ENCODE measurements at regions not wholly inside any gene's neighbourhood (a gene's known extent, or its start where the extent isn't known, plus 50 kb on each side); places are given as distances from the start of the nearest gene placed in this dataset.
"Not testable (repeated sequence)": the region's sequence is repeated elsewhere in the genome, so short reads cannot be mapped to it uniquely, and the experiment has no call there.

GRCh38 chr11:134953417-134953970 is 541.5 kb upstream of the B3GAT1 start:
- peaks cover 11% of the 10 kb centered on the region for H3K27me3 Mint-ChIP-seq
- not testable (repeated sequence) for H3K27ac Mint-ChIP-seq

GRCh38 chr11:134951305-134951700 is 539.3 kb upstream of the B3GAT1 start:
- H3K9me3 Mint-ChIP-seq: no peaks in the 10 kb centered on the region
- DNase-seq: no peak

More at GRCh38 chr11:134953417-134953970, 541.5 kb upstream of the B3GAT1 start:
- not testable (repeated sequence) for H3K4me1 Mint-ChIP-seq; H3K9me3 Mint-ChIP-seq; DNase-seq; H3K4me3 Mint-ChIP-seq; ATAC-seq; H3K36me3 Mint-ChIP-seq (ENCODE audit: low read depth)

GRCh38 chr11:134950692-134951304 is 538.8 kb upstream of the B3GAT1 start:
- Mint-ChIP-seq H3K36me3 (ENCODE audit: low read depth) (no peaks in the 10 kb centered on the region), H3K4me1 (no peaks in the 10 kb centered on the region), H3K4me3 (no peak overlapping the region), H3K27me3 (peaks cover 13% of the 10 kb centered on the region), H3K9me3 (no peaks in the 10 kb centered on the region), H3K27ac (no peak overlapping the region)
- ATAC-seq (no peak), DNase-seq (no peak)

More at GRCh38 chr11:134951305-134951700, 539.3 kb upstream of the B3GAT1 start:
- ATAC-seq: no peak
- Mint-ChIP-seq H3K27me3 (peaks cover 12% of the 10 kb centered on the region), H3K36me3 (ENCODE audit: low read depth) (no peaks in the 10 kb centered on the region), H3K27ac (no peak overlapping the region), H3K4me1 (no peaks in the 10 kb centered on the region), H3K4me3 (no peak overlapping the region)

GRCh38 chr11:134949121-134950090 is 537.4 kb upstream of the B3GAT1 start:
- Mint-ChIP-seq H3K4me3 (no peak overlapping the region), H3K27ac (no peak overlapping the region), H3K36me3 (ENCODE audit: low read depth) (no peaks in the 10 kb centered on the region), H3K4me1 (no peaks in the 10 kb centered on the region), H3K27me3 (peaks cover 8% of the 10 kb centered on the region), H3K9me3 (no peaks in the 10 kb centered on the region)
- DNase-seq (no peak), ATAC-seq (no peak)

DNA sequence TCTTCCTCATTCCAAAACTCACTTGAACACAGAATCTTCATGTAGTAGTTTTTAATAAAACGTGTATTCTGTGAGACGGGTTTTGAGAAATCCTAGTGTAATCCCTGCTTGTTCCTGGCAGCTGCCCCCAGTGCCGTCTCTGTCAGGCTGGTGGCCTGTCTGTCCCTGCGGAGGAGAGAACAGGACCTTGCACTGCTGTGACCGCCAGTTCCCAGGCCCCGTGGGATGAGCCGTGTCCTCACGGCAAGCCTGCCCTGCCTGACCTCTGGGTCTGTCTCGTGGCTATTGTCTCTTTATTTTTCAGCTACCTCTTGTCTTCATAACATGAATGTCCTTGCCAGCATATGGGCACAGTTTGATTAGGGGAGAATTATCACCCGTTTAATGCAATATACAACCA is 535.5 kb upstream of the B3GAT1 start:
- Mint-ChIP-seq H3K27me3 (peaks cover 7% of the 10 kb centered on the region), H3K36me3 (ENCODE audit: low read depth) (no peaks in the 10 kb centered on the region), H3K4me3 (no peak overlapping the region), H3K4me1 (no peaks in the 10 kb centered on the region), H3K27ac (no peak overlapping the region), H3K9me3 (no peaks in the 10 kb centered on the region)
- no peak for DNase-seq
- ATAC-seq: no peak

- Mint-ChIP-seq H3K36me3 (ENCODE audit: low read depth) (no peaks in the 10 kb centered on the region), H3K27ac (no peak overlapping the region), H3K4me3 (no peak overlapping the region)
Measured at GRCh38 chr11:134945993-134946392, 534.0 kb upstream of the B3GAT1 start.

GRCh38 chr11:134944986-134945385 is 532.9 kb upstream of the B3GAT1 start:
- no peaks in the 10 kb centered on the region for H3K9me3 Mint-ChIP-seq
- H3K27ac Mint-ChIP-seq: no peak overlapping the region
- H3K36me3 Mint-ChIP-seq (ENCODE audit: low read depth): no peaks in the 10 kb centered on the region
- H3K4me3 Mint-ChIP-seq: no peak overlapping the region
- H3K27me3 Mint-ChIP-seq: peaks cover 7% of the 10 kb centered on the region
- H3K4me1 Mint-ChIP-seq: no peaks in the 10 kb centered on the region
- DNase-seq (no peak), ATAC-seq (no peak)

More at GRCh38 chr11:134945993-134946392, 534.0 kb upstream of the B3GAT1 start:
- DNase-seq (no peak), ATAC-seq (no peak)
- no peaks in the 10 kb centered on the region for H3K9me3 Mint-ChIP-seq
- H3K27me3 Mint-ChIP-seq: peaks cover 7% of the 10 kb centered on the region
- no peaks in the 10 kb centered on the region for H3K4me1 Mint-ChIP-seq

DNA sequence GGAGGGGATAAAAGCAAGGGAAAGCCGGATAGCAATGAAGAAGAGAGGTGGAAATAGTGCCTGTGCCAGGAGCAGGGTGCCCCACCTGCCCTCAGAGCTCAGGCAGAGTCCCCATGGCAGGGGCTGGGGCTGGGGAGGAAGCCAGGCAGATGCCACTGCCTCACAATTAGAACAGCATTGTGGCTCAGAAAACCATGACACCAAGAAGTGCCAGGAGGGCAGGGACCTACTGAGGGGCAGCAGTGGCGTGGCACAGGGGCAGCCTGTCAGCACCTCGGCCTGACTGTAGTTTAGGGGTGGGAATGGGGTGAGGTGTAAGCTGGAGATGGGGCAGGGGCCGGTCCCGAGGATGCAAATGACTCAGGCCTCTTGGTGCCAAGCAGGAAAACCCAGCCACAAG is 532.1 kb upstream of the B3GAT1 start:
- Mint-ChIP-seq H3K4me1 (no peaks in the 10 kb centered on the region), H3K27me3 (peaks cover 7% of the 10 kb centered on the region), H3K4me3 (no peak overlapping the region), H3K27ac (no peak overlapping the region), H3K9me3 (no peaks in the 10 kb centered on the region), H3K36me3 (ENCODE audit: low read depth) (no peaks in the 10 kb centered on the region)
- DNase-seq (no peak), ATAC-seq (no peak)

- Mint-ChIP-seq H3K27ac (no peak overlapping the region), H3K9me3 (no peaks in the 10 kb centered on the region), H3K27me3 (peaks cover 5% of the 10 kb centered on the region), H3K4me3 (no peak overlapping the region), H3K4me1 (no peaks in the 10 kb centered on the region), H3K36me3 (ENCODE audit: low read depth) (no peaks in the 10 kb centered on the region)
- ATAC-seq (no peak), DNase-seq (no peak)
Measured at GRCh38 chr11:134943544-134943943, 531.5 kb upstream of the B3GAT1 start.

DNA sequence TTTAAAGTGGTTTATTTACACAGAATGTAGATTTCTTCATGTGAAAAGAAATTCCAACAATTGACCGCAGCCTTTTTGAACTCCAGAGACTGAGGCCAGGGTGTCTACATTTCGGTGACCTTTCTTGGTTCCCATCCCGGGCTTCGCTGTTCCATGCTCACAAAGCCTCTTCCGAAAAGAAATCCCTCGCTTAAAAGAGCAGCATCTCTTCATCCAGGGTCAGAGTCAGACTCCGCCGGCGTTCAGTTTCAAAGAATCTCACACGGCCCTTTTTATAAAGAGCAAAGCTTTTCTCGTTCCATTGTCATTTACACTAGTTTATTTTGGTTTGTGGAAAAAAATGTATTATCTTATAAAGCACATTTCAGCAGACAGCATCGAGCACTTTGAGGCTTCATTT is 530.6 kb upstream of the B3GAT1 start:
- Mint-ChIP-seq H3K27ac (no peak overlapping the region), H3K4me3 (no peak overlapping the region), H3K4me1 (no peaks in the 10 kb centered on the region), H3K27me3 (peaks cover 3% of the 10 kb centered on the region), H3K9me3 (no peaks in the 10 kb centered on the region), H3K36me3 (ENCODE audit: low read depth) (no peaks in the 10 kb centered on the region)
- DNase-seq (no peak), ATAC-seq (no peak)

DNA sequence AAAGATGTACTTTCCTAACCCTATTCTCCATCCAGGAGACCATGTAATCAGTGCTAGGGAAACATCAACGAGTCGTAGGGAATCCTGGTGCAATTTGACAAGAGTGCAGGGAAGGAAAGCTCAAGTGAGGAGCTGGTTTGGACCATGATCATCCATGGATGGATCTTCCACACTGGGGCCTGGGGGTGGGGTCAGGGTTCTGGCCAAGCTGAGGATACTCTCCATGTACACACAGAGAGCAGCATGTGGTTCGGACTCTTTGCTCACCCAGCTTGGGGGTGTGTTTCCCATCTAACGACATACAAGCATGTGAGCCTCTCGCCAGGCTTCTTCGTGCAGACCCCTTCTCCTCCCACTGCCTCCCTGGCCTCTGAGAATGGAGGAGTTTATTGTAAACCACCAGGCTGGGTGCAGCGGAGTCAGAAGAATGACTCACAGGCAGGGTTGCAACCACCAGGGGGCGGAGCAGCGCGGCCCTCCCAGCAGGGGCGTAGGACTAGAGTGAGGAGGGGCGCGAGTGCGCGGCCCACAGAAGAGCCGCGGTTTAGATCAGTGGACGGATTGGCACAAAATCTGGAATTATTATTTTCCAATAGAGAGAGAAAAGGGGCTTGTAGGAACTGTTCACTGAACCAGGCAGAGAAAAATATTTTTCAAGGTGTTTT is 530.0 kb upstream of the B3GAT1 start:
- H3K4me3 Mint-ChIP-seq; H3K27me3 Mint-ChIP-seq; ATAC-seq; DNase-seq; H3K36me3 Mint-ChIP-seq (ENCODE audit: low read depth); H3K9me3 Mint-ChIP-seq; H3K27ac Mint-ChIP-seq; H3K4me1 Mint-ChIP-seq: not testable (repeated sequence)

DNA sequence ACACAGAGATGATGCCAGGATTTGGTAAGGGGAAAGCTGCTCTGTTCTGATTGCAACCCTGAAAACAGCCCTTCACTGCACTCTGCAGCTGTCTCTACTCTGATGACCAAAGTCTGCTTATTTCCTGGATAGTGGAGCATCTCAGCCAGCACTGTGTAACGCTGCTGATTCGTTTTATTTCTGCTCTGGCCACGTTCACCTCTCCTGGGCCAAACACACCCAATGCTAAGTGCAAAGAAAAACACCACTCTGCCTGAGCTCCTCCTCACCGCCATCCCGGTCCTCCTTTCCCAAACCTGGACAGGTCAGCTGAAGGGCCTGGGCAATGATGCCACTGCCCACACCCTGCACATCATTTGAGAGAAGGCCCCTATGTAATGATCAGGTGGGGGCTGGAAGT is 529.3 kb upstream of the B3GAT1 start:
- Mint-ChIP-seq H3K9me3 (no peaks in the 10 kb centered on the region), H3K36me3 (ENCODE audit: low read depth) (no peaks in the 10 kb centered on the region), H3K4me3 (no peak overlapping the region), H3K4me1 (no peaks in the 10 kb centered on the region), H3K27ac (no peak overlapping the region), H3K27me3 (peaks cover 3% of the 10 kb centered on the region)
- no peak for DNase-seq
- ATAC-seq: no peak

GRCh38 chr11:134940441-134941126 is 528.5 kb upstream of the B3GAT1 start:
- H3K4me3 Mint-ChIP-seq: no peak overlapping the region
- H3K9me3 Mint-ChIP-seq: no peaks in the 10 kb centered on the region
- H3K27me3 Mint-ChIP-seq: peaks cover 2% of the 10 kb centered on the region
- DNase-seq (no peak), ATAC-seq (no peak)
- H3K36me3 Mint-ChIP-seq (ENCODE audit: low read depth): no peaks in the 10 kb centered on the region
- no peak overlapping the region for H3K27ac Mint-ChIP-seq
- no peaks in the 10 kb centered on the region for H3K4me1 Mint-ChIP-seq

DNA sequence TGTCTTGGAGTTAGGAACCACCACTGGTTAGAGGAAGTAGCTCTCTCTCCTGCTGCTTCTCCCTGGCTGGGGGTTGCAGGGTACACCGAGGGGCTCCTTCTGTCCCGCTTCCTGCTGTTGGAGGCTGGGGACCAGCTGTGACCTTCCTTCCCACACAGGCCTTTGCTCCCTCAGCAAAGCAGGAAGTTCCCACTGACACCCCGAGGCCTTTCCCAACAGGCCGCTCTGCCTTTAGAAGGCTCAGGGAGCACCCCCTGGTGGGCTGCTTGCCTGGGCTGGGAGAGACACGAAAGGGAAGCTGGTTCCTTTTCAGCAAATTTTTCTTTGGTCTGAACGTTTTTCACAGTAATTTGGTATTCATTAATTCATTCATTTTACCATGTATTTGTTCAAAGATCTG is 527.9 kb upstream of the B3GAT1 start:
- no peaks in the 10 kb centered on the region for H3K36me3 Mint-ChIP-seq (ENCODE audit: low read depth)
- ATAC-seq (no peak), DNase-seq (no peak)
- H3K9me3 Mint-ChIP-seq: no peaks in the 10 kb centered on the region
- no peak overlapping the region for H3K4me3 Mint-ChIP-seq
- H3K4me1 Mint-ChIP-seq: no peaks in the 10 kb centered on the region
- H3K27me3 Mint-ChIP-seq: peaks cover 2% of the 10 kb centered on the region
- H3K27ac Mint-ChIP-seq: no peak overlapping the region

Data from activated naive CD8-positive, alpha-beta T cell treated with anti-CD3 and anti-CD28 coated beads, Interleukin-2, amount 50 U/mL, for 24 hours (primary cell).